Adipose tissue (tissue), 3 donors: ENCODE measurements at regions not wholly inside any gene's neighbourhood (a gene's known extent, or its start where the extent isn't known, plus 50 kb on each side); places are given as distances from the start of the nearest gene placed in this dataset.
"Not testable (repeated sequence)": the region's sequence is repeated elsewhere in the genome, so short reads cannot be mapped to it uniquely, and the experiment has no call there.

Experiments used
- H3K27ac ChIP-seq: one replicate; pipeline ENCODE4 v1.5.1; 2013; ENCODE audit warnings: low read depth, low read length
- WGBS, 3 donors: extraction: QIAGEN DNeasy Blood & Tissue Kit; methylation state at CpG; one replicate each; pipeline ENCODE4 v1.1.7; 2013; 5-methylcytosine and 5-hydroxymethylcytosine counted together
- donor health status: healthy with polysubstance abuse.
- donor health status: Bipolar disorder and iron deficiency.
- donor health status: healthy.

DNA sequence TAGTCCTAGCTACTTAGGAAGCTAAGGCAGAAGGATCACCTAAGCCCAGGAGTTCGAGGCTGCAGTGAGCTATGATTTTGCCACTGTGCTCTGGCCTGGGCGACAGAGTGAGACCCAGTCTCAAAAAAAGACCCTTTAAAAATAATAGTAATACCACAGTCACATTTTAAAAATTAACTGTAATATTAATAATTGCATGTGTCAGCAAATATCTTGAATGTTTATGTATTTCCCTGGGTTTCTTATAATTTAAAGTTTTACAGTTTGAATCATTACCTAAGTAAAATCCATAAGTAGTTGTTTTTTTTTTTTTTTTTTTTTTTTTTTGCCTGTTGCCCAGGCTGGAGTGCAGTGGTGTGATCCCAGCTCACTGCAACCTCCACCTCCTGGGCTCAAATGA lies 69.2 kb downstream of the LYZL2 start:
- H3K27ac ChIP-seq, result no peak overlapping the region
- WGBS, 3 donors, result 81 to 97% (median 93%) methylated on average over 2 of the region's 2 CpGs

DNA sequence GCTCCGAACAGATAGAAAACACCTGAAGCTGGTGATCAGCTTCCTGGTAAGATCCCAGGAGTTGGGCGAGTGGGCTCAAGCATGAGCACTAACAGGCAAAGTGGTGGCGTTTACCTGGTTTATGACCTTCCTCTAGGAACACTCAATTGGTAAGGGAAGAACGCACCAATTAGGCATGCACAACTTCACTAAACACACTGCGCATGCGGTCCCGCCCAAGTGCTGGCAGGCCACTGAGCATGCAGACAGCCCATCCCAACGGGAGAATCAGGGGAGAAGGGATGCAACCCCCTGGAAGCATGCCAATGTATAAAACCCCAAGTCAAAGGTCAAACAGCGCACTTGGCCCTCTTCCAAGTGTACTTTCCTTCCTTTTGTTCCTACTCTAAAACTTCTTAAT lies 70.4 kb downstream of the LYZL2 start:
- H3K27ac ChIP-seq, result no peak overlapping the region
- 64 to 85% (median 74%) methylated on average over 9 of the region's 9 CpGs for WGBS, 3 donors

DNA sequence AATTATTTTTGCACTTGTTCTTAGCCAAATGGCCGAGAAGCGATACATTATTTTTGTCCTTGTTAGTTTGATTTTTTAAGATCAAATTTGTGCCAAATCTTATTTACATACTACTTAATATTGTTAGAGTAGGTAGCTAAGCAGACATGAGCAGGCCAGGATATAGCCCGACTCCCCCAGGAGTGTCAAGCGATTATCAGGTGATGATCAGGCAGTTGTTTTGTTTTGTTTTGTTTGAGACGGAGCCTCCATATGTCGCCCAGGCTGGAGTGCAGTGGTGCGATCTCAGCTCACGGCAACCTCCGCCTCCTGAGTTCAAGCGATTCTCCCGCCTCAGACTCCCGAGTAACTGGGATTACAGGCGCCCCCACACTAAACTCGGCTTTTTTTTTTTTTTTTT lies 71.1 kb downstream of the LYZL2 start:
- WGBS, 3 donors, result 79 to 93% (median 91%) methylated on average over 14 of the region's 14 CpGs
- no peak overlapping the region for H3K27ac ChIP-seq

DNA sequence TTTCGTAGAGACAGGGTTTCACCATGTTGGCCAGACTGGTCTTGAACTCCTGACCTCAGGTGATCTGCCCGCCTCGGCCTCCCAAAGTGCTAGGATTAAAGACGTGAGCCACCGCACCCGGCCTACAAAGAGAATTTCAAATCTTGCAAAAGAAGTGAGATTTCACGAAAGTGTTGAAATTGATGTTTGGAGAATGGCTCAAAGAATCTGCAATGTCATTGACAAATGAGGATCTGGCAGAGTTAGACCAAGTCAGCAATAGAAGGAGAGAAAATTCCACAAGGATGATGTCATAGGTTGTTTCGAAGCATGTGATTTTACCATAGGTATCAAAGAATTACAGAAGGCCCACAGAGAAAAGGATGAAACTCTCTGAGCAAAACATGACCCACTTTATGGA lies 71.7 kb downstream of the LYZL2 start:
- 26 to 47% (median 40%) methylated on average over 8 of the region's 8 CpGs for WGBS, 3 donors
- H3K27ac ChIP-seq, result no peak overlapping the region

DNA sequence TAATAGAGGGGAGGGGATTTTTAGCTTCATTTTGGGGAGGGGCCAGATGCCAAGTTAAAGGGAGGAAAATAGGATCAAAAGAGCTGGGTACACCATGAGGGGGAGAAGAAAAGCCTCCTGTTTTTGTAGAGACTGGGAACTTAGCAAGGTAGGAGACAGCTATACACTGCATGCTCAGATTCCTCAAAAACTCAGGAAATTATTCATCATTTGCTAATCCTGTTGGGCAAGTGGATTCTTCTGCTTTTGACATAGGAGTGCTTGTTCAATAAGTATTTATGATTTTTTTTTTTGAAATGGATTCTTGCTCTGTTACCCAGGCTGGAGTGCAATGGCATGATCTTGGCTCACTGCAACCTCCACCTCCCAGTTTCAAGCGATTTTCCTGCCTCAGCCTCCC lies 73.4 kb downstream of the LYZL2 start:
- 49 to 89% (median 68%) methylated on average over 1 of the region's 1 CpG for WGBS, 3 donors
- H3K27ac ChIP-seq, result no peak overlapping the region

DNA sequence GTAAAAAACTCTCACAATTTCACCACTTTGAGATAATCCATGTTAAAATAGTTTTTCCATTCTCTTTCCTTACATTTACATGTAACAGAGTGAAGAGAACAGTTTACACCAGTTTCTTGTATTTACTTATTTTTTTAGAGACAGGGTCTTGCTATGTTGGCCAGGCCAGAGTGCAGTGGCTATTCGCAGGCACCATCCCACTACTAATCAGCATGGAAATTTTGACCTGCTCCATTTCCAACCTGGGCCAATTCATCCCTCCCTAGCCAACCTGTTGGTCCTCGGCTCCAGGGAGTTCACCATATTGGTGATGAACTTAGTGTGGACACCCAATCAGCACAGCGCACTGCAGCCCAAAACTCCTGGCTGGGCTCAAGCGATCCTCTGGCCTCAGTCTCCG lies 74.1 kb downstream of the LYZL2 start:
- WGBS, 3 donors, result 75 to 96% (median 96%) methylated on average over 5 of the region's 5 CpGs

DNA sequence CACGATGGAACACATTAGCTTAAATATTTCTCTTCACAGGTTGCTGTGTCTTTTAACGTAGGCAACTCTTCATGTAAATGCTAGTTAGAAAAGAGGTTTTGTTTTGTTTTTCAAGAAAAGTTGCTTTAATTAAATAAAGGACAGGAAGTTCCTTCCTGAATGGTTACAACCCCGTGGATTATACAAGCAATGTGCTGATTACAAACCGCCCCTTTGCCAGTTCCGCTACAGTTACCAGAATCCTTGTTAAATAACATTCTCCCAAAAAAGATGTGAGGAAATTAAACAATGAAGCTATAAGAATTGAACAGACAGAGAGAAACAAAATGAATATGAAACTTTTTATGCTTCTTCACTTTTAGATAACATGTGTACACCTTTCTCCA lies 75.1 kb downstream of the LYZL2 start:
- 28 to 41% (median 29%) methylated on average over 5 of the region's 5 CpGs for WGBS, 3 donors
- no peak overlapping the region for H3K27ac ChIP-seq

More for the DNA sequence above, 74.1 kb downstream of the LYZL2 start:
- no peak overlapping the region for H3K27ac ChIP-seq

DNA sequence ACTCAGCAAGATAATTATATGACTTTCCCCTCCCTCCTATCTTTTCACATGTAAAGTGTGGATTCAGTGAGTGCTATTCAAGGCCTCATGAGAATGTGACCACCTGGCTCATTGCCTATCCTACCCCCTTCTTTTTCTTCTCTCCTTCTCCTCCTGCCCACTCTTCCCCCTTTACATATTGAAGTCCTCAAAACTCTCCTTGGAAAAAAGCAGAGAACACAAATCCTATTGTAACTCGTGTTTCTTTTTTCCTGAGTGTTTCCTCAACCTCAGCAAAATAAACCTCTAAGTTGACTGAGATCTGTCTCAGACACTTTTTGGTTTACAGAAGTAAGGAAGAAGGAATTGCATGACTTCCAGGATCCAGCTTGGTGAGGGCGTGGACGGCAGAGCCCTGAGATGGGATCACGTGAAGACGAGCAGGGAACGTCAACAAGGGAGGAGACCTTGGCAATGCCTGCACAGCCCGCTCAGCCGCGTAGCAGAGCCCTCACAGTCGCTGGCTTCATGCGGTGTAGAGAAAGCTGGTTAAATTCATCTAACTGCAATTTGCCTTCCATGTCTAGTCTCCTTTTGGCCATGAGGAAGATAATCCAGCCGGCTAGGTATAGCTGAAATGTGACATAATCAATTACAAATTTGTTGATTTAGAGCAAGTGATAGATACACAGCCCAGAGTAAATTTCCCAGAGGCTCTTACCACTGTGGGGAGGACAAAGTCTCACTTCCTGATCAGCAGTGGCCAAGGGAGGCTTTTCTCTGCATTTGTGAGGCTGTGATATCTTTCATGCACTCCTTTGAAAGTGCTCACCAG lies 75.7 kb downstream of the LYZL2 start:
- H3K27ac ChIP-seq, result peak overlapping the region; percentile 34
- 17 to 29% (median 25%) methylated on average over 12 of the region's 12 CpGs for WGBS, 3 donors

DNA sequence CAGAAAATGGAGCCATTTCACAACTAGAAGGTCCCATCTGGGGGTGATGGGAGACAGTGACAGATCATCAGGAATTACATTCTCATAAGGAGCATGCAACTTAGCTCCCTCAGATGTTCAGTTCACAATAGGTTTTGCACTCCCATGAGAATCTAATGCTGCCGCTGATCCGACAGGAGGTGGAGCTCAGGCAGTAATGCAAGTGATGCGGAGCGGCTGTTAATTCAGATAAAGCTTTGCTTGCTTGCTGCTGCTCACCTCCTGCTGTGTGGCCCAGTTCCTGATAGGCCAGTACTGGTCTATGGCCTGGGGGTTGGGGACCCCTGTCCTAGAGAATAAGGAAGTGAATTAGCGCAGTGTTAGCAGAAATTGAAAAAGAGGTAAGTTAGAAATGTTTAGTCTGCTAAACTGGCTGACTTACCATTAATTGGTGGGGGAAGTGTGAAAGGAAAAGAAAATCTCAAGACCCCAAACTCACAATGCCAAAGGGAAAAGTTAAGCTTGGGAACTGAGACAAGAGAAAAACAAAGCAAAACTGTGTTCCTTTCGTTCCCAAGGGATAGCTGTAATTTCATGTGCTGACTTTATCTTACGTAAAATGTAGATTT lies 76.4 kb downstream of the LYZL2 start:
- H3K27ac ChIP-seq, result no peak overlapping the region
- 58 to 69% (median 58%) methylated on average over 7 of the region's 7 CpGs for WGBS, 3 donors

DNA sequence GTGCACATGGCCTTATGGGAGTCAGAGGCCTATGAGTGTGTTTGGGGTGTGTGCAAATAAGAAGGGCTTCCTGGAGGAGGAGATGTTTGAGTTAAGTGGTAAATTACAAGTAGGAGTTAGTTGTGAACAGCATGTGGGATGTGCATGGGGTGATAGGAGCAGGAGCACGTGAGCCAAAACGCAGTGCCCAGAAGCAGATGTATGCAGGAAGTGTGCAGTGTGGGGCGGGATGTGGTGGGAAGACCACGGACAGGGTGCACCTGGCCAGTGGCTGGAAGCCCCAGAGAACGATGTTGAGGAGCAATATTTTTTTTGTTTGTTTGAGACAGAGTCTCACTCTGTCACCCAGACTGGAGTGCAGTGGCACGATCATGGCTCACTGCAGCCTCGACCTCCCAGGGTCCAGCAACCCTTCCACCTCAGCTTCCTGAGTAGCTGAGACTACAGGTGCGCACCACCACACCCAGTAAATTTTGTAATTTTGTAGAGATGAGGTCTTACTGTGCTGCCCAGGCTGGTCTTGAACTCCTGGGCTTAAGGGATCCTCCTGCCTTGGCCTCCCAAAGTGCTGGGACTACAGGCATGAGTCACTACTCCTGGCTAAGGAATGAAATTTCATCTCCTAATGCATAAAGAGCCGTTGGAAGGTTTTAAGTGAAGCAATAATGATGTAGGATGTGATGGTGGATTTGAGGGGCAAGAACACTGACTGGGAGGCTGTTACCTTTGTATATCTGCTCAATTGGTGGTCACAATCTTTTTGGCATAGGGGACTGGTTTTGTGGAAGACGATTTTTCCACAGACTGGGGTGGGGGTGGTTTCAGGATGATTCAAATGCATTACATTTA lies 78.4 kb downstream of the LYZL2 start:
- no peak overlapping the region for H3K27ac ChIP-seq
- 60 to 74% (median 70%) methylated on average over 10 of the region's 10 CpGs for WGBS, 3 donors

DNA sequence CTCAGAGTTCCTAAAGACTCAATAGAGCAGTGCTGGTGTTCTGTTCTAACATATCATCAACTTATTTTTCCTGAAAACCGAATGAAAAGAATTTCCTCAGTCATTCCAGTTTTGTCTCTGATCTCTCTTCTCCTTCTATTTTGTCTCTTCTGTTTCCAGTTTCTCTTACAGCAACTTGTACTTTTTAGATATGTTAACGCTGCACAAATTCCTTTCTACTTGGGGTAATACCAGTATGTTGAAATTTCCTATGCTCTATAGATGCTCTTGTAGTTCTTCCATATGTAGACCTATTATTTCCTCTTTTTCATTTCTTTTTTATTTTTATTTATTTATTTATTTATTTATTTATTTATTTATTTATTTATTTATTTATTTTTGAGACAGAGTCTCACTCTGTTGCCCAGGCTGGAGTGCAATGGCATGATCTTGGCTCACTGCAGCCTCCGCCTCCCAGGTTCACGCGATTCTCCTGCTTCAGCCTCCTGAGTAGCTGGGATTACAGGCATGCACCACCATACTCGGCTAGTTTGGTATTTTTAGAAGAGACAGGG lies 80.3 kb downstream of the LYZL2 start:
- not testable (repeated sequence) for H3K27ac ChIP-seq

DNA sequence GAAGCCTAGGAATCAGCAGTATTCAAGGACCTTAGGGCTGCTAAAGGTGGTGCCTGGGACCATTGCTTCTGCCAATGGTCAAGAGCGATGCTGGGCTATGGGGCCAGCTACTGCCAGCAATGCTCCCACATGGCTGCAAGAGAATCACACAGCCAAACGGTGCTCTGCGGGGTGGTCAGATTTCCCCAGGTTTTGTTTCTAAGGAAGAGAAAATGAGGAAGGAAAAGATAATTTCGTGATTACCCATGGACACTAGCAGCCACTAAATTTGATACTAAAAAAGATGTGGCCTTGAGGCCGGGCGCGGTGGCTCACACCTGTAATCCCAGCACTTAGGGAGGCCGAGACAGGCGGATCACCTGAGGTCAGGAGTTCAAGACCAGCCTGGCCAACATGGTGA lies 83.0 kb downstream of the LYZL2 start:
- WGBS, 3 donors, result 61 to 81% (median 69%) methylated on average over 9 of the region's 9 CpGs
- no peak overlapping the region for H3K27ac ChIP-seq

More for the DNA sequence above, 80.3 kb downstream of the LYZL2 start:
- 73 to 90% (median 81%) methylated on average over 6 of the region's 6 CpGs for WGBS, 3 donors

DNA sequence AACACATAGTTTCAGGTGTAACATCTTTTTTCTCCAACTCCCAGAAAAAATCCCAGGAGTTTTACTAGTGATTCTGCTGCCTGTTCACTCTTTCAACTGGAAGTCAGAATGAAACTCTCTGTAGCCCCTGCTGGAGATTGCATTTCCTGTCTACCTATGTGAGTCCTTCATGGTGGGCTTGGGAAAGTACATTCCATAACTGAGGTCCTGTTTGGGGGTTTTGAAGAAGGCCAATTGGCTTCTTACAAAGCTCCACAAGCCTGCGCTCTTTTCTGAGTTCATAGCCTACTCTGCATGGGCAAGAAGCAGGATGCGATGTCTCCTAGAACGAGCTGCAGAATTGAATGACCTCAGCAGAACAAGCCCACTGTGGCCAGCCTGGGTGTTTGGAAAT lies 86.7 kb downstream of the LYZL2 start:
- 90 to 98% (median 92%) methylated on average over 3 of the region's 3 CpGs for WGBS, 3 donors
- no peak overlapping the region for H3K27ac ChIP-seq

DNA sequence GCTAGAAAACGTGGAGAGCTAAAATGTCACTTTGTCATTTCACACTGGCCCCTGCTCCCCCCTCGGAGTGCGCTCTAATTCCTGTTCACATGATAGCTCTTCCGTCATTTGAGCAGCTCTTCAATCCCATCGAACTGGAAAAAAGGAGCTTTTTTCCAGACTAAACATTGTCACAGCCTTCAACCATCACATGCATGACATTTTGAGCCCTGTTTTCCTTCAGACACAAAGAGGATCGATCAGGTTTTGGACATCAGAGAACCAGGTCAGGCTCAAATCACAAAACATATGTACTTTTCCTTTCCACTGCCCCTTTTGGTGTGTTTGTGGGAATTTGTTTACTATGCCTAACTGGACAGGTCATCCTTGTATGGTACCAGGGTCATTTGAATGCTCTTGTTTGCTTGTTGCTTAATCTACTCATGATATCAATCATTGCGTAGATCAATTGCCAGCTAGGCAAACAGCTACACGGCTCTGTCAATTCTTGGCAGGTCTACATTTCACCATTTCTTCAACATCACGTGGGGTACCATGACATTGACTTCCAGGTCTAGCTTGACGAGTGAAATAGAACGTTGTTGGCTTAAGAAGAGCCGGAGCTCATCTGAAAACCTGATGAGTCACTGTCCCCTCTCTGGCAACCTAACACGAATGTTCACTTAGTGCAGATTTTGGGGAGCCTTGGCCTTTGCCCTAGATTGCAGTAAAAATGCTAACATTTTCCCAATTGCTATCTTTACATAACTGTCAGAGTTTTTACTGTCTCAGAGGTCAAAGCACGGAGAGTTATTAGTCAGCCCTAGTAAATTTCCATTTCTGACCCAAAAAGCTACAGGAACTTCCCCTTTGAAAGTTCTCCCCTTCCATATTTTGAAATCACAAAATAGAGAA lies 87.3 kb downstream of the LYZL2 start:
- WGBS, 3 donors, result 27 to 55% (median 51%) methylated on average over 14 of the region's 14 CpGs
- H3K27ac ChIP-seq, result no peak overlapping the region

DNA sequence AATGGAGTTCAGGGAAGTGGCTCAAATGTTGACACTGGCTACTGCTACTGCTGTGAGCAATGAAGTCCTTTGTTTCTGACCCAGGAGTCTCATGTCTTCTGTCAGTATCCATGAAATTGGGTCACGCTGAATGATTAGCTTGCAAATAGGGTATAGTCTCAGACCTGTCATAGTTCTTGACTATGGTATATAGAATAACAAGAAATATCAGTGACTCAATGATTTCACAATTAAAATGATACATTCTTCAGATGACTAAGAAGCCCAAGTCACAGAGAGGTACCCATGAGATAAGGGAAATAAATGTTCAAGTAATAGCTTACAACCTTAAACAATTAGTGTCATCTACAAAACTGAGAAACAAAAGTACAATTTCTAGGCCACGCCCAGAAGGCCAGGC lies 89.3 kb downstream of the LYZL2 start:
- 75 to 92% (median 81%) methylated on average over 2 of the region's 2 CpGs for WGBS, 3 donors
- H3K27ac ChIP-seq, result no peak overlapping the region

DNA sequence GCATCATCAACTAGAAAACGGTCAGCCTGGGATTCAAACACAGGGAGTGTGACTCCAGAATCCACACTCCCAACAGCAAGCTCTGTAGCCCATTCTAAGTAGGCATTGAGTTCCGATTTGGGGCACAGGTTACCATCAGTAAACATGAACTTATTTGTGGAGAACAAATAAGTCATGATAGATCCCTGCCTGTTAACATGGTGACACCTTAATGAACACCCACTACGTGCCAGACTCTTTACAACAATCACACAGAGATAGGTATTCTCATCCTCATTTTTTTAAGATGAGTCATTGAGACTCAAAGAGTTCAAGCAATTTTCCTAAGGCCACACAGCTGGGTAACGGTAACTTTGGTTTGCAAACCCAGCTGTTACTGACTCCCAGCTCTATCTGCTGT lies 91.5 kb downstream of the LYZL2 start:
- 35 to 52% (median 46%) methylated on average over 4 of the region's 4 CpGs for WGBS, 3 donors

DNA sequence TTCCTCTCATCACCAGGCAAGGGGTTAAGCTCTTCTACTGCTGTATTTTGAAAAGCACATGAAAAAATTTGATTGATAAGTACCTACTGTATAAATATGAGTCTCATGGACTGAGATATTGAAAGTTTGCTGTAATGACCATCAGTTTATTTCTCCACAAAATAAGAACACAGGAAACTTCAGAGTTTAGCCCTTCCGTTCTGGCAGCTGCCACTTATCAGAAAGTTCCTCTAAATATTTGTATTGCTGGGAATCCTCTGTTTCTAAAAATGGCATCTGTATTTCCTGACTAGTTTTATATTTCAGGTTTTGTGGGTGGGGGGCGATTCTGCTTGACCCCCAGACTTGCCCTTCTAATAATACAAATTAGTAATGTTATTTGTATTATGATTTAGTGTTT lies 92.0 kb downstream of the LYZL2 start:
- H3K27ac ChIP-seq, result no peak overlapping the region
- 22 to 27% (median 24%) methylated on average over 2 of the region's 2 CpGs for WGBS, 3 donors

More for the DNA sequence above, 91.5 kb downstream of the LYZL2 start:
- H3K27ac ChIP-seq, result no peak overlapping the region

DNA sequence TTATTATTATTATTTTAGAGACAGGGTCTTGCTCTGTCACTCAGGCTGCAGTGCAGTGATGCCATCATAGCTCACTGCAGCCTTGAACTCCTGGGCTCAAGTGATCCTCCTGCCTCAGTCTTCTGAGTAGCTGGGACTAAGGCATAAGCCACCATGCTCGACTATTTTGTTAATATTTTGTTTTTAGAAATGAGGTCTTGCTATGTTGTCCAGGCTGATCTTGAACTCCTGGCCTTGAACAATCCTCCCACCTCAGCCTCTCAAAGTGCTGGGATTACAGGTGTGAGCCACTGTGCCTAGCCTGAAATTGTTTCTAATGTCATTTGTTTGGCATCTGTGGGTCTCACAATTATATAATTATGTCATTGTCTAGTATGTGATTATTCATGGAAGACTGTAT lies 92.4 kb downstream of the LYZL2 start:
- 23 to 71% (median 65%) methylated on average over 1 of the region's 1 CpG for WGBS, 3 donors

More for the DNA sequence above, 92.4 kb downstream of the LYZL2 start:
- H3K27ac ChIP-seq, result not testable (repeated sequence)
